IPS-18c (cell line): ENCODE measurements at regions not wholly inside any gene's neighbourhood (a gene's known extent, or its start where the extent isn't known, plus 50 kb on each side); places are given as distances from the start of the nearest gene placed in this dataset.

Source experiments
- H3K4me3 ChIP-seq: 2 replicates; pipeline ENCODE4 v1.7.0; 2013; ENCODE audit warnings: low read depth, mild to moderate bottlenecking, low read length, moderate library complexity; ENCODE audit not compliant: insufficient read depth
- H3K9me3 ChIP-seq: one replicate; pipeline ENCODE4 v1.6.1; 2013; ENCODE audit warnings: mild to moderate bottlenecking, low read length, moderate library complexity; ENCODE audit not compliant: control insufficient read depth, insufficient read depth

DNA sequence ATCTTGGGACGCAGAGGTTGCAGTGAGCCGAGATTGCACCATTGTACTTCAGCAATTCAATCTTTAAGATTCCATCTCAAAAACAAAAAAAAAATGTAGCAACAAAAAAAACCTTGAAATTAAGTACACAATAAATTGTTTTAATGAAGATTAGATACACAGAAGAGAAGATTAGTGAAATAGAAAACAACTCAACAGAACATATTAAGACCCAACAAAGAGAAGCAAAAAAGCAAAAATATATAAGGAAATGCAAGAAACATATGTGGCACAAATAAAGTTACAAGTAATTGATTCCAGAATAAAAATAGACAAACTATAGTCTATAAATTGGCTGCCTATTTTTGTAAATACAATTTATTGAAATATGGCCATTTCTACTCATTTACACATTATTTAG is 445.2 kb downstream of the EPM2A start:
- H3K4me3 ChIP-seq: no peak overlapping the region
- H3K9me3 ChIP-seq: no peaks in the 10 kb centered on the region

DNA sequence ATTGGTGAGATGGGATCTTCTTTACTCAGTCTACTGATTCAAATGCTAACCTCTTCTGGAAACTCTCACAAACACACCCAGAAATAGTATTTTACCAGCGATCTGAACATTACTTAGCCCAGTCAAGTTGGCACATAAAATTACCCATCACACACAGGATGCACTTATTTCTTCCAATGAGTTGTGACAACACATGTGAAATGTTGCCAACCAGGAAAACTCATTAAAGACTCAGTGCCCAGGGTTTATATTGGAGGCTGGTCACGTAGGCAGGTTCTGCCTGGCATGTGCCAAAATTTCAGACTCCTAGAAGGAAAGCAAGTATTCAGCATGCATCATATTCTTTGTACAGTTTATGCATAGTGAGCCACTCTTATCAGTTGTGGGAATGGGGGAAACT is 443.3 kb downstream of the EPM2A start:
- Histone ChIP-seq H3K9me3 (no peaks in the 10 kb centered on the region), H3K4me3 (no peak overlapping the region)

DNA sequence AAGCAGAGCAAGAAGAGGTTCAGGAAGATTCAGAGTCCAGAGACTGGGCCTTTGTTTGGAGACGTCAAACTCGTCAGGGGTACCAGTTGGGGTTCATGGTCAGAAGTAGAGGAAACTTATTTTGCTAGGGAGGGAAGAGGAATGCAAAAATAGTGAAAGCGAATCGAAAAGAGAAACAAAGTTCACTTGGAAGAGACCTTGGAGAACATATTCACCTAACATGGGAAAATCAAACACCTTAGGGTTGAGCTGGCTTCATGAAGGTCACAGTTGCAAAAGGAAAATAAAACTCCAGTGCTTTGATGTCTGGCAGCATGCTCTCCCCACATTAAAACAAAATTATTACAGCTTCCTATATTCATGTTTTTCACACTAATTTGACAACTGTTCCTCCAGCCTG is 440.4 kb downstream of the EPM2A start:
- H3K9me3 ChIP-seq: no peaks in the 10 kb centered on the region
- no peak overlapping the region for H3K4me3 ChIP-seq

DNA sequence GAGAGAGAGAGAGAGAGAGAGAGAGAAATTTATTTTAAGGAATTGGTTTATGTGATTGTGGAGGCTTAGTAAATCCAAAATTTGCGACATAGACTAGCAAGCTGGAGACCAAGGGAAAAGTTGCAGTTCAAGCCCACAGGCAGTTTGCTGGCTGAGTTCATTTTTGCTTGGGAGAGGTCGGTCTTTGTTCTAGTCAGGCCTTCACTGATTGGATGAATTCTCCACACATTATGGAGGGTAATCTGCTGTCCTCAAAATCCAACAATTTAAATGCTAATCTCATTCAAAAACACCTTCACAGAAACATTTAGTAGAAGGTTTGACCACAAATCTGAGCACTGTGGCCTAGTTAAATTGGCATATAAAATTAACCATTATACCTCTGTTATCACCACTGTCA is 439.6 kb downstream of the EPM2A start:
- Histone ChIP-seq H3K4me3 (no peak overlapping the region), H3K9me3 (no peaks in the 10 kb centered on the region)

DNA sequence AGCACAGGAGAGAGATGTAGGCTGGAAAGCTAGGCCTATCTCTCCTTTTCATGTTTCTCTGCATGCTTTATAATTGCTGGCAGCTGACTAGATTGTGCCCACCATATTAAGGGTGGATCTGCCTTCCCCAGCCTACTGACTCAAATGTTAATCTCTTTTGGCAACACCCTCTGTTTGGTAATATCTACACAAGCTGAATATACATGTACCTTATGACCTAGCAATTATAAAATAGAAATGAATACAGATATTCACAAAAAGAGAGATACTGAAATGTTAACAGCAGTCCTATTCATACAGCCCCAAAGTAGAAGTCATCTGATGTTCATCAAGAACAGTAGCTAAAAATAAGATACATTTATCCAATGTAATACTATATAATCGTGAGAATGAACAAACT is 429.6 kb downstream of the EPM2A start:
- Histone ChIP-seq H3K4me3 (no peak overlapping the region), H3K9me3 (no peaks in the 10 kb centered on the region)

DNA sequence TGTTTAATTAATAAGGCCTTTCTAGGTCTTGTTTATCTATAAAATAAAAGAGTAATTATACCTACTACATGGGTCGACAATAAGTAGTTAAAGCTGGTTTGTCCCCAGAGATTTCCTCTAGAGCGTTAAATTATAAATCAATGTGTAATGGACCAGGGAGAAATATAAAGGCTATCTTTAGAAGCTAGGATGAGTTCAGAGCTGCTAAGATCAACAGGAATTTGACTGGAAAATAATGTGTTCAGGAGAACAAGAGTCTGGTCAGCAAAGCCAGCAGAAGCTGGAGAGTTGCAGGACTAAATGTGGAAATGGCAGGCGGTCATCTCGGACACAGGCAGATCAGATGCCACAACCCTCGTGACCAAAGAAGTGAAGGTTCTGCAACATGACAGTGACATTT is 428.8 kb downstream of the EPM2A start:
- Histone ChIP-seq H3K9me3 (no peaks in the 10 kb centered on the region), H3K4me3 (no peak overlapping the region)

DNA sequence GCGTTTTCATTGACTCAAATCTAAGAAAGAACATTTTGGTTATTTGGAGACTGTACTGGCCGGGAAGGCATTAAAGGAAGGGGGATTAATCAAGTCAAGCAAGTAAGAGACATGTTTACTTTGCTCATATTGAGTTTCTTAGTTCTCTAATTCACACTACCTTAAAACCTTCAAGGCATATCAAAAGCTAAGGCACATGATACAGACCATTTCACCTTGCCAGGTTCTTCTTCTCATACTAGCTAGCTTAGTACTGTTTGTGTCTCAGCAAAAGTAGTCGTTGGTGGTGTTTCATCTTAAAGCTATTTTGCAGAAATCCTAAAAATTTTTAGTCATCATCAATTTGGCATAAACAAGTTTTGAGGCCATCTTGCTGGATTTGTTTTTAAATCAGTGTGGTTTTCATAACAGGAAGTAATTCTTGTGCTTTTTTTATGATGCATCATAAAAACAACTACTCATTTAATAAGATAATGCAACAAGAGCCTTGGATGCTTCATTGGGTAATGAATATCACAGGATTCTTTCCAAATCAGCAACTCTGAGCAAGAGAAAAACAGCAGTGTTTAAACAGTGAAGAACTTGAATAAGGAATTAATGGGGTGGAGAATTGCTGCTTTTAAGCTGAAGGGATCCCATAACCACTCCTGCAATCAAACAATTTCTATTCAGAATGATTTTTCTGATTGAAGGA is 425.3 kb downstream of the EPM2A start:
- no peak overlapping the region for H3K4me3 ChIP-seq

DNA sequence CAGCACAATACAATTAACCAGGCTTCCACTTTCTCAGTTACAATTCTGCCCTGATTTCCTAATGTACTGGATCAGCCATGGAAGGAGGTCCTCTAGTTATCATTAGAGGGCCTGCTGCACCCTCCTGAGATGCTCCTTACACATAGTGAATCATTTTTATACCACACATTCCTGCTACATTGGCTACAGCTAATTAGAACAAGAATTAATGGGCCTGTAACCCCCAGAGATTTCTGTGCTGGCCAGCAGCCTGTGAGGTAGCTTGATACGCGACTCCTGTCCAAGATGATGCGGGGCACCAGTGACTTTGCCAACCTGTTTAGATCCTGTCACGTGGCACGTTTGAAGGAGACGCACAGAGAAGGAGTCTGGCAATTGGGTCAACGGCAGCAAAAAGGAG is 422.8 kb downstream of the EPM2A start:
- Histone ChIP-seq H3K4me3 (no peak overlapping the region), H3K9me3 (no peaks in the 10 kb centered on the region)

More for the DNA sequence above, 425.3 kb downstream of the EPM2A start:
- H3K9me3 ChIP-seq: no peaks in the 10 kb centered on the region

DNA sequence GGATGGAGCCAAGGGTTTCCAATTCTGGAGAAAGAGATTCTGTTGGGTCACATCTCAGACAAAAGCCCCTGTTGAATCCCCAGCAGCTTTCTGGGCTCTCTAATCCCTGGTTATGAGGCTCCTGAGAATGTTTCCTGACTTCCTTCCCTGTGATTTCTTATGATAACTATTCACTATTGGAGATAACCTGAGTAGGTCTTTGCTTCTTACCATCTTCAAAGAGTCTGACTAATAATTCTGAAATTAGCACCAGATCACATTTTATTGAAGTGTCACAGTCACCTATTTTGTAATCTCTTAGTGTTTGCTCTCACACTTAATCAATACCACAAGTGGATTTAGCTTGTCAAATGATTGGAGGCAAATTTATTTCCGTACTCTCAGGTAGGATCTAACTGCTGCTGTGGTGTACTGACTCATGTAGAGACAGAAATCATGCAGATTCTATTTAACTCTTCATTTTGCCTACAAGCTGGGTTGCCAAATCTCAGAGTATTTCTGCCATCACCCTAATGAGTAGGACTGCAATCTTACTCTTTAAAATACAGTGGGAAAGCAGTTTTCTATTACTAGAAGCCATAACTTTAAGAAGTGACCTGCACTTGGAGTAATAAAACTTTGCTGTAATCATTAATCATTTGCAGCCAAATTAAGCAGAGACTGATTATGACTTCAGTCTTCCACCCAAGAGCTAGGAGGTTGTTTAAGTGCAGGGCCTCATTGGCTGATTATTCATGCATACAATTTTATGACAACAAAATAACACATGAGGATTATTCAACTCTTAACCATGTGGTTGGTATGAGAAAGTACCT is 422.1 kb downstream of the EPM2A start:
- Histone ChIP-seq H3K4me3 (no peak overlapping the region), H3K9me3 (no peaks in the 10 kb centered on the region)

DNA sequence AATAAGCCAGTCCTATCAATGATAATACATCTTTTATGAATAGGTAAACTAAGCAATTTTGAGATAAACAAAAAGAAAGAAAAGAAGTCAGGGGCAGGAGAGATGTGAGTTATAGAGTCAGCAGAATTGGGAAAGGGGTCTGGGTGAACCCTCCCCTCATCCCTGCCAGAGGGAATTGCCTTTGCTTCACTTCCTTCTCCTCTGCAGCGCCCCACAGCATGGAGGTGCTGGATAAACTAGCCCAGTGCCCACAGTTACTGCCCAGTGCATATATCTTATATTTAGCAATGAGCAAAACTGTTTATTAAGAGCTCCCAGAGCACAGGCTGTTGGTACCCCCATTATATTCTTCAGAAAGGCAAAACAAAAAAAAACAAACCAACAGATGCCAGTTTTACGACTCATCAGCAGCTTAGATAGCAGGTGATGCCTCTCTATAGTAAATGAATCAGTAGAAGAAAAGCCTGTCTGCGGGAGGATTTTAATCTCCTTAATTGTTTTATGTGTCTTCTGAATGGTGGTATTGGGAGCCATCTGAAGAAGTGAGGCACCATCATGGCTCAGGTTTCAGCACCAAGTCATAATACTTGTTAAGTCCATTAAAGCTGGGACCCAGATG is 419.2 kb downstream of the EPM2A start:
- peaks cover 2% of the 10 kb centered on the region for H3K9me3 ChIP-seq

DNA sequence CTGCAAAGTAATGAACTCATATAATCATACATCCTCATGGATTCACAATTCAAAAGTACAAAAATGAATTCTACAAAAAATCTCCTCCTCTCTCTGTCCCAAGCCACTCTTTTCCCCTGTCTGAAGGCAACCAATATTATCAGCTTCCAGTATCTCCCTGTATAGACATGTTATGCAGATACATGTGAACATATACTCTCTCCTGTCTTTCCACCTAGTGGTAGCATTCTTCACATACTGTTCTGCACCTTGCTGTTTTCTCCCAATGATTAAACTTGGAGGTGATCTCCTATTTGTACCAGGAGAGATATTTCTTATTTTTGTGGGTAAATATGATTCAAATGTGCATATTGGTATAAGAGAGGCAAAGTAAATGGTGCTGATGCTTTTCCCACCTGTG is 416.4 kb downstream of the EPM2A start:
- H3K4me3 ChIP-seq: no peak overlapping the region
- H3K9me3 ChIP-seq: peaks cover 2% of the 10 kb centered on the region

More for the DNA sequence above, 419.2 kb downstream of the EPM2A start:
- no peak overlapping the region for H3K4me3 ChIP-seq

DNA sequence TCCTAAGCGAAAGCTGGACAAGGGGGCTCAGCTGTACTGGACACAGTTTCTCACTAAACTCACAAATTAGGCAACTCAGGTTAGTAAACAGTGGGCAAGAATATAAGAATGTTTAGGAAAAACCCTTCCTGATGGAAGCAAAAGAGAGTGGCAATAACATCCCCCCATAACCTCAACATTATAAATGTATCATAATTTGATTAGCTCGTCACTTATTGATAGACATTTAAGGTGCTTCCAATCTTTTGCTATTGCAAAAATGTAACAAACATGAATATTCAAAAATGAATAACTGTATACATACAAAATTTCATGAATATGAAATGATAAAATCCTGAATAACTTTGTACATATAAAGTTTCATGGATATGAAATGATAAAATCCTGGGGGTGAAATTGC is 415.7 kb downstream of the EPM2A start:
- H3K9me3 ChIP-seq: peaks cover 2% of the 10 kb centered on the region
- H3K4me3 ChIP-seq: no peak overlapping the region

DNA sequence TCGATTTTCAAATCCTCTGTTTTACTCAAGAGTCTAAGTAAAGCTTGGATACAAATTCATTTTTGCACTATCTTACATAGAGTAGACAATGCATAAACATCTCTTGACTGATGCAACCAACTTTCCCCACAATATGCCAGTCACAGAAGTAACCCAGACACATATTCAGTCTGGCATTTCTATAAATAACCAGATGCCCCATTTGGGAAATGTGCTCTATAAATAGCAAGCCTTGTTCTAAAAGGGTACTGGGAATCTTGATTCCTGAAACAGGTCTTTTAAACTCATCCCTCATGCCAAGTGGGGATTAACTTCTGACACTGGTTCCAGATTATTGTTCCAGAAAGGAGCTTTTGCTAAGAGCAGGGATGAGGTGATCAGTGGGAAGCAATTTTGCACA is 411.7 kb downstream of the EPM2A start:
- H3K9me3 ChIP-seq: peaks cover 2% of the 10 kb centered on the region
- no peak overlapping the region for H3K4me3 ChIP-seq

DNA sequence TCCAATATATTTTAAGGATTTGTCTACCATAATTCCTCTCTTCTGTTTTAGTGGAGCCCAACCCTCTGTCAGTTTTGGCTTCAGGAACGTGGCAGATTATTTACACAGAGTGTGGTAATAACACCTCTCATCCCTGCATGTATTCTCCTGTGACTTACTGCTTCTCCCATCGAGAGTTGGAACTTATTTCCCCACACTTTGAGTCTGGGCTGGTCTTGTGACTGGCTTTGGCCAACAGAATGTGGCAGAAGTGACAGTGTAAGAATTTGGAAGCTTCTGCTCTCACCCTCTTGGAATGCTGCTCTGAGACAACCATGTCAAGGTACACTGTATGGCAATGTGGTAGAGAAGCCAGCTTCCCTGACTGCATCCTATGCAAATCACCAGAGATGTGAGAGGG is 407.7 kb downstream of the EPM2A start:
- H3K4me3 ChIP-seq: no peak overlapping the region
- H3K9me3 ChIP-seq: no peaks in the 10 kb centered on the region

DNA sequence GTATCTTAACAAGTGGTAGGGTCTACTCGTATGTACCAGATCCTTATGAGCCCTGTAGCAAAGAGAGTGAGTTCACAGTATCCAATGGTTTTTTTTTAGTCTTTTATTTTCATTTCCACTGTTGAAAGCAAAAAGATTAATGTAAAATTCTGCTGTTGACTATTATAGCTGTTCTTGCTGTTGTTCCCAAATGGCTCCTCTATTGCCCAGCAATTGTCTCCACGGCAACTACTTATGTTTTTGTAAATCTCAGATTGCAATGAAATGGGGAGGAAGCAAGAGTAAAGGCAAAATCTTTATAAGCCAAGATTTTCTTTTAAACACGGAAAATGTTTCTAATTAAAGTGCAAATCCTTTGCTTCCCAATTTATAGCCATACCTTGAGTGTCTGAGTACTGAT is 406.1 kb downstream of the EPM2A start:
- no peaks in the 10 kb centered on the region for H3K9me3 ChIP-seq
- no peak overlapping the region for H3K4me3 ChIP-seq

DNA sequence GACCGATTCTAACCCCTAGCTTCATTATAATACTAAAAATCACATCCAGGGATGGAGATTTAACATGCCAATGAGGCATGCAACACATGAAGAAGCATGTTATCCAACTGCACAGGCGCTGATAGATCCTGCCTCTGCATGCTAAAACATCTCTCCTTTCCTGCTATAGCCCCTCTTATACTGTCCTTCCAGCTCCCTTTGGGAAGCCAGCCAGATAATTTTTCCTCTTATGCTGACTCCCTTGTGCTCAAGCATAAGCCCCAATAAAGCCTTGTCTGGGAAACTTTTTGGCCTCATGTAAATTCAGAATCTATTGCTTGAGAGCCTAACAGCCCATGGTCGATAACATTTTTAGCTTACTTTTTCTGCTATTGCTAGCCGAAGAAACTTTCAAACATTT is 404.3 kb downstream of the EPM2A start:
- no peaks in the 10 kb centered on the region for H3K9me3 ChIP-seq
- H3K4me3 ChIP-seq: no peak overlapping the region

DNA sequence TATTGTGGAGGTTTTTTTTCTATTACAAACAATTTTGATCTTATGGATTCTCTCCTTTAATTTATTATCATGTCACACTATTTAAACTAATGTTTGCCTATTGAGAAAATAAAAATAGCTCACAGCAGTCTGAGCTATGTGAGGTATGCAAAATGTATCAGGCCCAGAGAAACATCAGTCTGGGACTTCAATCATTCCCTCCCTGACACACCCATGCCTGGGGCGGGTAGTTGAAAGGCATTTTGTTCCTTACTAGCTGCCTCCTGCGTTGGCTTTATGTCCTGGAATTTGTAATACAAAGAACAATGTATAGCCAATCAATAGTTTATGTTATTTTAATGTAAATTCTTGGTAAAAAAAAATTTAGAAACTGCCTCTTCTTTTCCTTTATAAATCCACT is 403.3 kb downstream of the EPM2A start:
- Histone ChIP-seq H3K4me3 (no peak overlapping the region), H3K9me3 (no peaks in the 10 kb centered on the region)

DNA sequence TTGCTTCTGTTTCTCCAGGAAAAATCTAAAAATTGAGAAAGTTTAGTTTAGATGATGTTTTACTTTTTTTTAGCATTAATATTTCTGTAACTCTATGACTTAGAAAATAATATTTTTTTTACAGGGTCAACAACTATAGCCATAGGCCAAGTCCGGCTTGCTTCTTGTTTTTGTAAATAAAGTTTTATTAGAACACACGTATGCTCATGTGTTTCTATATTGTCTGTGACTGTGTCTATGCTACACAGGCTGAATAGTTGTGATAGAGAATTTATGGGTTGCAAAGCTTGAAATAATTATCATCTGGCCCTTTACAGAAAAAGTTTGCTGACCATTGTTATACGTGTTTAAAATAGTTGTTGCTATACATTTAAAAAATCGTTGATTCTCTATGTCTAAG is 399.2 kb downstream of the EPM2A start:
- H3K4me3 ChIP-seq: no peak overlapping the region
- H3K9me3 ChIP-seq: no peaks in the 10 kb centered on the region
